Heart left ventricle (tissue), 16 donors: ENCODE measurements at regions not wholly inside any gene's neighbourhood (a gene's known extent, or its start where the extent isn't known, plus 50 kb on each side); places are given as distances from the start of the nearest gene placed in this dataset.

ENCODE experiments used
- ATAC-seq, 4 donors: fragments of 200-7000 bp; cut with Tn5 transposase; one replicate each; pipeline ENCODE4 v1.9.1; 2020 to 2022; ENCODE audit warnings: moderate library complexity in 4 of 4, mild to moderate bottlenecking in 3 of 4, moderate number of reproducible peaks in 1 of 4
- DNase-seq, 5 donors: peaks; one replicate each; pipeline ENCODE4 v3.0.0-alpha.2; 2020
- H3K27ac ChIP-seq, 12 donors: fragments of 200-600 bp; sonication (generic) in 4 of 12; one replicate each; pipeline versions ENCODE4 v1.5.0 to v1.8.0; 2016 to 2022; ENCODE audit warnings: mild to moderate bottlenecking in 2 of 12
- H3K27me3 ChIP-seq, 9 donors: fragments of 200-600 bp; sonication (generic) in 2 of 9; one replicate each; pipeline versions ENCODE4 v1.5.1 to v1.8.0; 2016 to 2022; ENCODE audit warnings: mild to moderate bottlenecking in 3 of 9
- H3K36me3 ChIP-seq, 9 donors: fragments of 200-600 bp; sonication (generic) in 2 of 9; one replicate each; pipeline versions ENCODE4 v1.5.0 to v1.8.0; 2018 to 2022; ENCODE audit warnings: mild to moderate bottlenecking in 2 of 9
- H3K4me1 ChIP-seq, 12 donors: fragments of 200-600 bp; sonication (generic) in 4 of 12; one replicate each; pipeline versions ENCODE4 v1.5.0 to v1.8.0; 2016 to 2022; ENCODE audit warnings: mild to moderate bottlenecking in 3 of 12
- H3K4me3 ChIP-seq, 12 donors: fragments of 200-600 bp; sonication (generic) in 4 of 12; one replicate each; pipeline versions ENCODE4 v1.5.0 to v1.8.0; 2017 to 2022; ENCODE audit warnings: mild to moderate bottlenecking in 9 of 12, moderate library complexity in 4 of 12
- H3K9me3 ChIP-seq, 12 donors: fragments of 200-600 bp; sonication (generic) in 4 of 12; one replicate each; pipeline versions ENCODE4 v1.5.0 to v1.8.0; 2016 to 2022; ENCODE audit warnings: mild to moderate bottlenecking in 1 of 12
- POLR2A ChIP-seq, 2 donors: fragments of 450-650 bp; IDR thresholded peaks; one replicate each; pipeline ENCODE4 v1.6.1; 2017; ENCODE audit warnings: antibody characterized with exemption in 2 of 2, mild to moderate bottlenecking in 2 of 2, moderate library complexity in 2 of 2
- WGBS, 4 donors: extraction: QIAGEN DNeasy Blood & Tissue Kit in 2 of 4; methylation state at CpG; one replicate each; pipeline versions ENCODE4 v1.1.5 to v1.1.7; 2013 to 2018; 5-methylcytosine and 5-hydroxymethylcytosine counted together
- intact Hi-C, 10 donors: fragments of 100-400 bp; cut with DNase I; formaldehyde crosslinking; loops; one replicate each; pipeline versions ENCODE4 v1.11.1 to v1.14.2; 2022
- TF ChIP-seq, protein P1 (sequence below), 12 donors: fragments of 200-600 bp; sonication (generic) in 4 of 12; IDR thresholded peaks; one replicate each; pipeline versions ENCODE4 v1.5.0 to v1.8.0; 2018 to 2022; ENCODE audit warnings: antibody characterized with exemption in 12 of 12, mild to moderate bottlenecking in 5 of 12
- donor health status: ischemic (EF 13 %, LVEDD 7.1; RV severe dilation, severe dysfunction).
- donor health status: healthy with polysubstance abuse.
- donor health status: DM: no; HTN: yes; CAD: no.
- donor health status: DM: no; HTN: no; CAD: no.
- donor health status: ischemic (EF 25% LVEDD 6.9; RV normal size, moderate dysfunction).
- donor health status: ischemic (EF 25% LVEDD 5.7; RV mildly dilated, moderate dysfunction).
- donor health status: healthy.
- donor health status: DM: yes; HTN: yes; CAD: no.
- donor health status: ischemic (EF 35%, LVEDD 5.7; RV mildly dilated, moderate dysfunction).
- donor health status: nonischemic (EF 11% LVEDD 7.7; RV severe dilation, severe dysfunction).
- donor health status: DM: yes; HTN: yes; CAD: no.
- donor health status: PGD.
- donor health status: ischemic (EF 29% LVEDD 5.4; RV normal size, mild dysfunction).
- donor health status: nonischemic (EF 23%, LVEDD 6.1; RV moderate dilation, normal function).

DNA sequence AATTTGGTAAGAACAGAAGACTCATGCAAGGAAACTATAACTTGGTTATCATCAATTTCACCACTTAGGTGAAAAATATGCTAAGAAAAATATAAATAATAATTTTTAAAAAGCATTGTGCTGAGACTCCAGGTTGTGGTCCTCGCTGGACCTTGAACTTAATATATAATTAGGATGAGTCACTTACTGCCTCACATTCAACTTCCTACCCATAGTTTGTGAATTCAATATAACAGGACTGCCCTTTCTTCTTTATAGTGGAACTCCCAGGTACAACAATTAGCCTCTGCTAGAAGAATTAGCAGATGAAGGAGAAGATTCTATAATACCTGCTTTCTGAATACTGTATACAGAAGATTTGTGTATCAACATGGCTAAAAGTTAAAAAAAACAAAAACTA lies 149.1 kb upstream of the SPRED1 start:
- Histone ChIP-seq H3K27ac (no peak overlapping the region), H3K4me3 (no peak overlapping the region), H3K27me3 (no peaks in the 10 kb centered on the region), H3K36me3 (no peaks in the 10 kb centered on the region), H3K9me3 (peaks cover 0 to 4% (median 0%) of the 10 kb centered on the region in 12 donors), H3K4me1 (no peaks in the 10 kb centered on the region)
- WGBS, 4 donors, result 82 to 88% (median 82%) methylated on average over 1 of the region's 1 CpG
- DNase-seq, result no peak
- ATAC-seq, result no peak
- intact Hi-C loops, result no loop called here
- TF ChIP-seq, protein P1, sequence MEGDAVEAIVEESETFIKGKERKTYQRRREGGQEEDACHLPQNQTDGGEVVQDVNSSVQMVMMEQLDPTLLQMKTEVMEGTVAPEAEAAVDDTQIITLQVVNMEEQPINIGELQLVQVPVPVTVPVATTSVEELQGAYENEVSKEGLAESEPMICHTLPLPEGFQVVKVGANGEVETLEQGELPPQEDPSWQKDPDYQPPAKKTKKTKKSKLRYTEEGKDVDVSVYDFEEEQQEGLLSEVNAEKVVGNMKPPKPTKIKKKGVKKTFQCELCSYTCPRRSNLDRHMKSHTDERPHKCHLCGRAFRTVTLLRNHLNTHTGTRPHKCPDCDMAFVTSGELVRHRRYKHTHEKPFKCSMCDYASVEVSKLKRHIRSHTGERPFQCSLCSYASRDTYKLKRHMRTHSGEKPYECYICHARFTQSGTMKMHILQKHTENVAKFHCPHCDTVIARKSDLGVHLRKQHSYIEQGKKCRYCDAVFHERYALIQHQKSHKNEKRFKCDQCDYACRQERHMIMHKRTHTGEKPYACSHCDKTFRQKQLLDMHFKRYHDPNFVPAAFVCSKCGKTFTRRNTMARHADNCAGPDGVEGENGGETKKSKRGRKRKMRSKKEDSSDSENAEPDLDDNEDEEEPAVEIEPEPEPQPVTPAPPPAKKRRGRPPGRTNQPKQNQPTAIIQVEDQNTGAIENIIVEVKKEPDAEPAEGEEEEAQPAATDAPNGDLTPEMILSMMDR (IDR thresholded peaks at IDR 0.05), result no peak
- TF ChIP-seq POLR2A (IDR thresholded peaks at IDR 0.05), result no peak

DNA sequence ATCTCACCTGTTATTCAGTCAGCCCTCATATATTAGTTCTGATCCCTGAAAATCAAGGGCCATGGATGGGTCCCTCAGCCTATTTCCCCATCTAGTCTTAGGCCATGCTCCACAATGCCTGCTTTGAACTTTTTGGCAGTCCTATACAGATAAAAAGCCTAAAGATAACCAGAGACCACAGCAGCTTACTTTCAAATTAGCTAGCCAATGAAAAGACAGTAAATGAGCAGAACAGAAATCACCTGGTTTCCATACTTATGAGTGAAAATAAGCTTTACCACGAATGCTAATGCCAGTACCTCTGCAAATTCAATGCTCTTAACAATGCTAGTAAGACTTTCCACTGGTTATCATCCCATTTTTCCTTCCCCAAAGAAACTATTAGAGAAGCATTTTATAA lies 141.6 kb upstream of the SPRED1 start:
- Histone ChIP-seq H3K9me3 (no peaks in the 10 kb centered on the region), H3K27me3 (no peaks in the 10 kb centered on the region), H3K36me3 (no peaks in the 10 kb centered on the region), H3K27ac (no peak overlapping the region), H3K4me3 (no peak overlapping the region), H3K4me1 (peaks cover 0 to 4% (median 0%) of the 10 kb centered on the region in 12 donors)
- intact Hi-C loops, result no loop called here
- 65 to 83% (median 68%) methylated on average over 1 of the region's 1 CpG for WGBS, 4 donors
- TF ChIP-seq, protein P1 (IDR thresholded peaks at IDR 0.05), result no peak
- no peak for TF ChIP-seq POLR2A (IDR thresholded peaks at IDR 0.05)
- no peak for ATAC-seq
- DNase-seq, result no peak

DNA sequence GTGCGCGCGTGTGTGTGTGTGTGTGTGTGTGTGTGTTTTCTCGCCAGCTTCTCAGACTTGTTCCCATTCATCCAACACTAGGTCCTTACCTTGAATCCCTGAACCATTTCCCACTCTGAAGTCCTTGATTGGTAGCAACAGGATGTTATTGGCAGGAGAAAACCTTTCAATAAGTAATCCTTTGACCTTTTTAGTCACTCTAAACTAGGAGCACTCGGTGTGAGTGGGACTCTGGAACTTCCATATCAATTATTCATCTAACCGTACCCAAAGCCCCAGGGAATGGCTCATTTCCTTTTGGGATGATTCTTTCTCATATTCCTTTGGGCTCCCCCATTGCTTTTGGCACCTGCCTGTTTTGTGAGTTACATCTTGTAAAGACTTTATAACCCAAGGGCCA lies 140.2 kb upstream of the SPRED1 start:
- no peaks in the 10 kb centered on the region for H3K27me3 ChIP-seq
- peaks cover 0 to 4% (median 0%) of the 10 kb centered on the region in 12 donors for H3K4me1 ChIP-seq
- H3K27ac ChIP-seq, result no peak overlapping the region
- no peak for ATAC-seq
- WGBS, 4 donors, result 83 to 89% (median 86%) methylated on average over 6 of the region's 6 CpGs
- TF ChIP-seq, protein P1 (IDR thresholded peaks at IDR 0.05), result no peak
- no peak for TF ChIP-seq POLR2A (IDR thresholded peaks at IDR 0.05)
- H3K36me3 ChIP-seq, result no peaks in the 10 kb centered on the region
- H3K9me3 ChIP-seq, result no peaks in the 10 kb centered on the region
- no peak for DNase-seq
- no peak overlapping the region for H3K4me3 ChIP-seq
- intact Hi-C loops, result no loop called here

DNA sequence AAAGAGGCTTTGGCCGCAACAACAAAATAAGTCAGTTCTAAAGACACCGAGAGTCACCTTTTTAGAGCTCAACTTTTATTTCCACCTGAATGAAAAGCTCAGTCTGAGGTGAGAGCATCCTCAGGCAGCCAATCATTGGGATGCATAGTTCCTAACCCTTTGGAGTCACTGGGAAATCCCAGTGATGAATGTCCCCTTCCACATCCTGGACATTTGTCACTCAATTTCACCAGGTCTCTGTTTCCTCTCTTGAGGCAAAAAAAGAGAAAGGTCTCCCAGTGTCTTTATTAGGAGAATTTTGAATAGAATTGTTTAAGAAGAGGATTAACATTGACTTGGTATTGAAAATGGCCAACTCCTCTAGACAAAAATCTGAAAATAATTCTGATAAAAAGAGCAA lies 137.5 kb upstream of the SPRED1 start:
- 90 to 100% (median 97%) methylated on average over 2 of the region's 2 CpGs for WGBS, 4 donors
- no peak for TF ChIP-seq POLR2A (IDR thresholded peaks at IDR 0.05)
- TF ChIP-seq, protein P1 (IDR thresholded peaks at IDR 0.05), result no peak
- H3K9me3 ChIP-seq, result no peaks in the 10 kb centered on the region
- intact Hi-C loops, result no loop called here
- no peak overlapping the region for H3K27ac ChIP-seq
- DNase-seq, result no peak
- ATAC-seq, result no peak
- no peak overlapping the region for H3K4me3 ChIP-seq
- H3K36me3 ChIP-seq, result no peaks in the 10 kb centered on the region
- H3K27me3 ChIP-seq, result no peaks in the 10 kb centered on the region
- peaks cover 0 to 10% (median 0%) of the 10 kb centered on the region in 12 donors for H3K4me1 ChIP-seq
